ENCODE measurements at regions not wholly inside any gene's neighbourhood (a gene's known extent, or its start where the extent isn't known, plus 50 kb on each side); places are given as distances from the start of the nearest gene placed in this dataset.

DNA sequence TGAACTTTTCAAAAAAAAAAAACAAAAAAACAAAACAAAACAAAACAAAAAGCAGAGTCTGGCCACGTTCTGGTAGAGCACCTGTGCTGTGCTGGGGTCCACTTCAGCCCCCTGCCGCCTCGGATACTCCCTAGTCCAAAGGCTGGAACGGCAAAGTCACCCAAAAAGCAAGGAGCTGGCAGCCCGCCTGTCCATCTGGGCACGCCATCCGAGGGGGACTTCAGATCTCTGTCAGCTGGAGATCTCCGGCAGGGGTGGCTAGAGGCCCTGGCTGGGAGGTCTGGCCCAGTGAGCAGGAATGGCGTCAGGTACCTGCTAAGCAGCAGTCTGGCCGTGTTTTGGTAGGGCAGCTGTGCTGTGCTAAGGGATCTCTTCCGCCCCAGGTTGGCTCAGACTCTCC lies 152.3 kb upstream of the ZNF516 start:
- ATAC-seq (ENCODE audit: low read depth) (no peak), DNase-seq (no peak)
- no peaks in the 10 kb centered on the region for H3K36me3 ChIP-seq (ENCODE audit: control insufficient read depth, insufficient read depth, low read length)
- no peak overlapping the region for H3K4me2 ChIP-seq (ENCODE audit: low read depth, low read length)
- no peak overlapping the region for H2AK5ac ChIP-seq (ENCODE audit: low read depth, low read length)
- no peak overlapping the region for H3K14ac ChIP-seq (replicated peaks; ENCODE audit: low read depth, low read length)
- H2BK120ac ChIP-seq (ENCODE audit: low read depth, low read length) = no peak overlapping the region
- peak overlapping the region; percentile 63 for H2AFZ ChIP-seq (replicated peaks; ENCODE audit: low read length, poor library complexity)
- no peak overlapping the region for H2BK15ac ChIP-seq (ENCODE audit: low read depth, low read length)
- H3K9ac ChIP-seq (ENCODE audit: low read depth, low read length) = no peak overlapping the region
- H3K4me3 ChIP-seq (ENCODE audit: insufficient read depth, low read depth, low read length) = no peak overlapping the region
- H3K56ac ChIP-seq (ENCODE audit: extremely low read depth, insufficient read depth, low read length) = no peak overlapping the region
- no peak overlapping the region for H3K4ac ChIP-seq (ENCODE audit: low read depth, low read length)
- H3K27me3 ChIP-seq (ENCODE audit: control insufficient read depth, insufficient read depth, low read length) = peaks cover 23% of the 10 kb centered on the region
- WGBS, 2 experiments (ENCODE audit: extremely low coverage in 2 of 2, insufficient read length in 1 of 2) = 50% methylated on average over 7 of the region's 11 CpGs; no CpG with 5 or more reads in 1 of the 2 experiments
- no peaks in the 10 kb centered on the region for H3K79me1 ChIP-seq (ENCODE audit: low read depth in 1 of 2, low read length in 2 of 2)
- H2BK5ac ChIP-seq (ENCODE audit: low read depth, low read length, poor library complexity, severe bottlenecking) = no peak overlapping the region
- dilution Hi-C loops (cut with HindIII; ENCODE audit: low sequenced_read_pairs, unreplicated experiment) (no loop called here), intact Hi-C loops (cut with micrococcal nuclease) (no loop called here), in situ Hi-C loops (cut with MboI; ENCODE audit: low sequenced_read_pairs) (no loop called here)
- no peaks in the 10 kb centered on the region for H3K9me1 ChIP-seq (ENCODE audit: insufficient read depth, low read length)
- BruUV-seq (replicated peaks) = no TSS peak
- no peaks in the 10 kb centered on the region for H3K4me1 ChIP-seq (ENCODE audit: control insufficient read depth, insufficient read depth, low read length)
- TF ChIP-seq CHD1 (IDR thresholded peaks at IDR 0.05; ENCODE audit: low read depth, low read length) = no peak
- no peak for TF ChIP-seq FOS (IDR thresholded peaks at IDR 0.05; ENCODE audit: low read depth, low read length)
- no peak for TF ChIP-seq RCOR1 (IDR thresholded peaks at IDR 0.05; ENCODE audit: insufficient replicate concordance, low read length)
- no peak for TF ChIP-seq MXI1 (IDR thresholded peaks at IDR 0.05; ENCODE audit: borderline replicate concordance, low read depth, low read length)
- no peak for TF ChIP-seq SMC3 (IDR thresholded peaks at IDR 0.05; ENCODE audit: low read depth, low read length)
- H3K23ac ChIP-seq (ENCODE audit: low read depth, low read length) = no peak overlapping the region
- H4K5ac ChIP-seq (ENCODE audit: low read depth, low read length) = no peak overlapping the region
- no peak overlapping the region for H2AK9ac ChIP-seq (replicated peaks; ENCODE audit: low read depth, low read length, poor library complexity)
- no peak overlapping the region for H2BK20ac ChIP-seq (ENCODE audit: low read depth, low read length)
- CTCF ChIA-PET = no interaction called here
- H4K8ac ChIP-seq (ENCODE audit: low read depth in 2 of 2, low read length in 2 of 2) = no peak overlapping the region
- POLR2A ChIA-PET (ENCODE audit: unreplicated experiment) = no interaction called here
- no peaks in the 10 kb centered on the region for H3K9me3 ChIP-seq (ENCODE audit: control insufficient read depth, insufficient read depth, low read length)
- no peak overlapping the region for H3K27ac ChIP-seq (ENCODE audit: insufficient read depth, low read length)
- no peak overlapping the region for H3K18ac ChIP-seq (ENCODE audit: low read depth, low read length)
- H4K91ac ChIP-seq (ENCODE audit: insufficient read depth, low read depth, low read length) = no peak overlapping the region
- no peaks in the 10 kb centered on the region for H4K20me1 ChIP-seq (ENCODE audit: insufficient read depth, low read length)

Measured in IMR-90 (cell line).